Ovary (tissue), 1 donor: ENCODE measurements at regions not wholly inside any gene's neighbourhood (a gene's known extent, or its start where the extent isn't known, plus 50 kb on each side); places are given as distances from the start of the nearest gene placed in this dataset.

Source experiments
- EP300 ChIP-seq: sonication (generic); formaldehyde crosslinking; IDR thresholded peaks from one replicate; pipeline ENCODE4 v1.6.1; 2017; ENCODE audit warnings: antibody characterized with exemption
- POLR2A ChIP-seq: fragments of 450-650 bp; IDR thresholded peaks from one replicate; pipeline ENCODE4 v1.6.1; 2017; ENCODE audit warnings: antibody characterized with exemption, mild to moderate bottlenecking, moderate library complexity

DNA sequence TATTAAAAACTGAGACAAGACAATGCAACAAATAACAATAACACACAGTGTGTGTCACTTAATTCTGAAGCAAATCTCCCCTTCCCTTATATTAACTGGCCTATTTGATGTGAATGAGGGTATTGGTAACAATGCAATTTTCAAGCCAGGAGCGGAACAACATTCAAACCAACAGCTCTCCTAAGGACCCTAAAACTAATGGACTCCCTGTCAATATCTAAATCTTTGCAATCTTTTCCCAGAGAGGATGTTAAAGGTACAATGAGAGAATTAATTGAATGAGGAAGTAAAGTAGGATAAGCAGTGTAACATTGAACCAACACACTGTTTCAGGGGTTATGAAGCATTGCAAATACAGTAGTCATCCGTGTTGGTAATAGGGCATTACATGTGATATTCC is 311.7 kb downstream of the HTR1A start:
- TF ChIP-seq EP300 (no peak), POLR2A (no peak)
